AG09319 (cell line): ENCODE measurements at regions not wholly inside any gene's neighbourhood (a gene's known extent, or its start where the extent isn't known, plus 50 kb on each side); places are given as distances from the start of the nearest gene placed in this dataset.
"Not testable (repeated sequence)": the region's sequence is repeated elsewhere in the genome, so short reads cannot be mapped to it uniquely, and the experiment has no call there.

Source experiments
- DNase-seq: peaks from one replicate; pipeline ENCODE4 v3.0.0-alpha.2; 2010; ENCODE audit warnings: low read depth; ENCODE audit errors: extremely low read depth
- CTCF ChIP-seq: IDR thresholded peaks from 2 replicates; pipeline ENCODE4 v1.5.1; 2011; ENCODE audit warnings: low read depth, mild to moderate bottlenecking, inconsistent platforms, low read length, moderate library complexity

GRCh38 chr14:43789458-43789857 lies 717.6 kb downstream of the FSCB start:
- TF ChIP-seq CTCF, result no peak
- no peak for DNase-seq

GRCh38 chr14:43786066-43786762 lies 720.9 kb downstream of the FSCB start:
- no peak for DNase-seq
- no peak for TF ChIP-seq CTCF

GRCh38 chr14:43784432-43784831 lies 722.7 kb downstream of the FSCB start:
- DNase-seq, result not testable (repeated sequence)

GRCh38 chr14:43778937-43779639 lies 728.0 kb downstream of the FSCB start:
- no peak for TF ChIP-seq CTCF
- DNase-seq, result no peak

DNA sequence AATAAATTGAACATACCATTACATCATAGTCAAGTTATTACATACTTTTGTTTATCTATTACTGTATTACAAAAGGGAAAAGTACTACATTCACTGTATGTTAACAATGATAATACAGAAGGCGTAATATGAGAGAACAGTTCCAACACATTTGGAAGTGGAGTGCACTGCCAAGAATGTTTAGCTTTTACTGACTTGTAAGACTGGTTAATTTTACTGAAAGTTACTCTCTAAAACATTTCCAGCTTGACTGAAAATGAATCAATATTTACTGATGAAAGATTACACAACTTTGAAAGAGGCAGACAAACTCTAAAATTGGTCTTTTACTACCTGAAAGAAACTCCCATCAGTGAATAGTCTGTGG lies 728.5 kb downstream of the FSCB start:
- no peak for DNase-seq
- no peak for TF ChIP-seq CTCF

DNA sequence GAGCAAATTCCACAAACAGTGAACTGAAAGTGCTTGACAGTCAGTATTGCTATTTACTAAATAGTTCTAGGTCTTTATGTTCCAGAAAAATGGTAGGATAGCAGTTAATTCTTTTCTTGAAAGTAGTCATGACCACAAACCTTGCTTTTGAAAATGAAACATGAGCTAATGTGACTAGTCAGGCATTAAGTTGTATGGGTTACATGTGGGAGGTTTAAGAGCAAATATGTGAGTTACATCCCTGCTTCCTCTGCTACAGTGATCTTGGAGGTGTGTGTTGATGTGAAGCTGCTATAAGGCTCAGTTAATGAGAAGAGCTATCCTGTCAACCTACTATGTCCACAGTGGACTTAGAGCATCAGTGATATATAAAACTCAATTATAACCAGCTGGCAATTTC lies 741.6 kb downstream of the FSCB start:
- no peak for TF ChIP-seq CTCF
- DNase-seq, result no peak

DNA sequence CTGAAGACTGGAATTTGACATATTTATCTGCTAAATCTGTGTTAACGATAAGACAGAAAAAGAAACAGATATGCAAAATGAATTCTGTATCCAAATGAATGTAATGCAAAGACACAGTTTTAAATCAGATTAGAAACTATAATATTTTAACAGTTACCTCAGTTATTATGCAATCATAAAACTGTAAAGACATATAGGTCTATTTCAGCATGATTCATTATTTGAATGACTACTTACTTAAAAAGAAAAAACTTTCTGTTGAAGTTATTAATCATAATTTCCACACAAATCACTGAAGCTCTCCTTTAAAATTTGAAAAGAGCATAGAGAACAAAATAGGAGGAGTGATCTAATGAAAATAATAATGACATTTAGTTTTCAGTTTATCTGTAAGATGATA lies 742.6 kb downstream of the FSCB start:
- DNase-seq, result no peak
- no peak for TF ChIP-seq CTCF

- DNase-seq, result no peak
- no peak for TF ChIP-seq CTCF
Observed at GRCh38 chr14:43755707-43756106, 751.4 kb downstream of the FSCB start.
